Activated CD4-positive, alpha-beta T cell treated with anti-CD3 and anti-CD28 coated beads, Interleukin-2, Interleukin-6, amounts not matched to agents 100 ng/mL and 50 ng/mL, durations not matched to agents 16 hours and 8 hours (primary cell): ENCODE measurements at regions not wholly inside any gene's neighbourhood (a gene's known extent, or its start where the extent isn't known, plus 50 kb on each side); places are given as distances from the start of the nearest gene placed in this dataset.
"Not testable (repeated sequence)": the region's sequence is repeated elsewhere in the genome, so short reads cannot be mapped to it uniquely, and the experiment has no call there.

ENCODE experiments used
- DNase-seq: peaks from one replicate; pipeline ENCODE4 v3.0.0-alpha.2; 2020

- no peak for DNase-seq
Measured at GRCh38 chr6:74256781-74257180, 560.8 kb downstream of the CD109 start.

GRCh38 chr6:74256381-74256780 lies 560.4 kb downstream of the CD109 start:
- DNase-seq: no peak

DNA sequence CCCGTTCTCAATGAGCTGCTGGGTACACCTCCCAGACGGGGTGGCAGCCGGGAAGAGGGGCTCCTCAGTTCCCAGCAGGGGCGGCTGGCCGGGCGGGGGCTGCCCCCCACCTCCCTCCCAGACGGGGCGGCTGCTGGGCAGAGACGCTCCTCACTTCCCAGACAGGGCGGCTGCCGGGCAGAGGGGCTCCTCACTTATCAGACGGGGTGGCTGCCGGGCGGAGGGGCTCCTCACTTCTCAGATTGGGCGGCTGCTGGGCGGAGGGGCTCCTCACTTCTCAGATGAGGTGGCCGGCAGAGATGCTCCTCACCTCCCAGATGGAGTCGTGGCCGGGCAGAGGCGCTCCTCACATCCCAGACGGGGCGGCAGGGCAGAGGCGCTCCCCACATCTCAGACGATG lies 559.0 kb downstream of the CD109 start:
- not testable (repeated sequence) for DNase-seq

- DNase-seq: not testable (repeated sequence)
Measured at GRCh38 chr6:74254147-74254546, 558.1 kb downstream of the CD109 start.

- DNase-seq: no peak
Measured at GRCh38 chr6:74253261-74253660, 557.3 kb downstream of the CD109 start.

DNA sequence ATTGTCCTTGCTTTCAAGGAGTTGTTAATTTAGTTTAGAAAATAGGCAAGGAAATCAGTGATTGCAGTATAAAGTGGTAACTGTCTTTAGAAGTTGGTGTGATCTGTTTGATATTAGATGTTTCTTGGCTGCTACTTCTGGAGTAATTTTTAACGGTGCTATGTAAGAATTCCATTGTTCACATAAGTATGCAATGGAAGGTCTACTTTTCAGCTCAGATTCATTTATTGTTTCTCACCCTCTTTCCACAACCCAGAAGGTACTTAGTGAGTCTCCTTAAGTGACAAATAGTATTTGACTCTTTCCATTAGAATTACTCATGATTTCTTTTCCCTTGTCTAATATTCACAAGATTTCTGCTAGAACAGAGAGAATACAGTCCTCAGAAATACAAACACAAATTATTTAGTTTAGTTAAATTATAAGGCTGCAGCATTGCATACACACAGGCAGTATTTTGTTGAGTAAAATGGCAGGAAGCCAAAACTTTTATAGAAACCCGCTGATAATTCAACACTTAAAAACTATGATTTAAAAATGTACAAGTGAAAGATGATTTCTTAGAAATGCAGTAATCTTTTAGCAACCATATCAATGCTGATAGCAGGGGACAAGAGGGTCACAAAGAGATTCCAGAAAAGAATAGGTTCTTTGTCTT lies 554.3 kb downstream of the CD109 start:
- DNase-seq: no peak

GRCh38 chr6:74249658-74250057 lies 553.7 kb downstream of the CD109 start:
- DNase-seq: no peak

DNA sequence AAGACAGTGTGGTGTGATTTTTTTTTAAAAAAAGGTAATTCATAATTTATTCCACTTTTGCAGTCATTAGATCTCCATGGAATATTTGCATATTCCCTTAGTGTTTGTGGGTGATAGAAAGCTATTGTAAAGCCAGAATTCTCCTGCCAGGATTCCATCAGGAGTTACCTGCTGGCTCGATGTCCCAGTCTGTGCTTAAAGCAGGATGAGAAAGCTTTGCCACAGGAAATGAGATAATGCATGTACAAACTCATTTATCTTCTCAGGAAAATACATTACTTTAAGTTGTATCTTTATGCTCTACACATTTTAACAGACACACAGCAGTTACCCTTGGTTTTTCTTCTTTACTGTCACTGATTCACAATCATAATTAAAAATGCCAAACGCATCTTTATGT lies 553.0 kb downstream of the CD109 start:
- no peak for DNase-seq

DNA sequence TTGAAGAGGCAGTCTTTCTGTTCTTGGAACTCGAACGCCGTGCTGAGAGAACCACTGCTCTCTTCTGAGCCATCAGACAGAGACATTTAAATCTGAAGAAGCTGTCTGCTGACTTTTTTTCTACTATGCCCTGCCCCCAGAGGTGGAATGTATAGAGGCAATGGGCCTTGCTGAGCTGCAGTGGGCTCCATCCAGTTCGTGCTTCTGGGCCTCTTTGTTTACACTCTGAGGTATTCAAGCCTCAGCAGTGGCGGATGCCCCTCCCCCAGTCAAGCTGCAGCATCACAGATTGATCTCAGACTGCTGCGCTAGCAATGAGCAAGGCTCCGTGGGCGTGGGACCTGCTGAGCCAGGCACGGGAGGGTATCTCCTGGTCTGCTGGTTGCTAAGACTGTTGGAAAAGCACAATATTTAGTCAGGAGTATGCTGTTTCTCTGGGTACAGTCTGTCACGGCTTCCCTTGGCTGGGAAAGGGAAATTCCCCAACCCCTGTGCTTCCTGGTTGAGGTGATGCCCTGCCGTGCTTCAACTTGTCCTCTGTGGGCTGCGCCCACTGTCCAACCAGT lies 526.8 kb downstream of the CD109 start:
- DNase-seq: no peak

DNA sequence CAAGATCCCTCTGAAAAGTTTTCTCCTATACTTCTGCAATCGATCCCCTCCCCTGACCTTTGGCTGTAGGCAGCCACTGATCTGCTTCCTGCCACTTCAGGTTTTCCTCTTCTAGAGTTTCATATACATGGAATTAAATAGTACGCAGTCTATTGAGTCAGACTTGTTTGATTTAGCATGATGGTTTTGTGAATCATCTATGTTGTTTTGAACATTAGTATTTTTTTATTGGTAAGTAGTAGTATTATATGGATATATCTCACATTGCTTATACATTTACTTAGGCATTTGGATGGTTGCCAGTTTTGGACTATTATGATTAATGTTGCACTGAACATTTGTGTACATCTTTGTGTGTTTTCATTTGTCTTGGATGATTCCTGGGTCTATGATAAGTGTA lies 518.0 kb downstream of the CD109 start:
- no peak for DNase-seq

DNA sequence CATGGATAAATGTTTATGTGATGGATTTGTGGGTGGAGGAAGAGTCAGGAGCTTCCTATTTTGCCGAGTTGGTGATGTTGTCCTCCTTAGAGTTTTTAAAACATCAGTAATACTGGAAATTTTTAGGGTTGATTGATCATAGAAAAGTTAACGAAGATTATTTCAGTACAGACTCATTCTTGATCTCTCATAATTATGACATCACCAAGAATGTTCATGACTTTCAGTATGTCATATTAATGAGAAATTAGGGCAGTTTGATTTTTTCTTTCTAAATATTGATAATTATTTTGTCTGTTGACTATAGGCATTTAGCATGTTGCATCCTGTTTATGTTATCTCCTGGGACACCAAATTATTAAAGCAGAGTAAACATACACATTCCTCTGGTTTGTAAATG lies 512.2 kb downstream of the CD109 start:
- DNase-seq: no peak

GRCh38 chr6:74199215-74199915 lies 503.4 kb downstream of the CD109 start:
- DNase-seq: no peak

DNA sequence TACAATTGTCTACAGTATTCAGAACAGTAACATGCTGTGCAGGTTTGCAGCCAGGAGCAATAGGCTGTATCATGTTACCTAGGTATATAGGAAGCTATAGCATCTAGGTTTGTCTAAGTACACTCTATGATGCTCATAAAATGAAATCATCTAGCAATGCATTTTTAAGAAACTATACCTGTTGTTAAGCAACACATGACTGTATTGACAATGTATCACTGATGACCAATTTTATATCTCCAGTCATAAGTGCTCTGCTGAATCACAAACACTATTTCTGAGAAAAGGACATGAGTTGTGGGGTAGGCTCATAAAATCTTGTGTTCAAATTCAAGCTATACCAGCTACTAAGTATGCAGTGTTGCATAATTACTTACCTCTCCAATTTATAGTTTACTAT lies 501.3 kb downstream of the CD109 start:
- no peak for DNase-seq

DNA sequence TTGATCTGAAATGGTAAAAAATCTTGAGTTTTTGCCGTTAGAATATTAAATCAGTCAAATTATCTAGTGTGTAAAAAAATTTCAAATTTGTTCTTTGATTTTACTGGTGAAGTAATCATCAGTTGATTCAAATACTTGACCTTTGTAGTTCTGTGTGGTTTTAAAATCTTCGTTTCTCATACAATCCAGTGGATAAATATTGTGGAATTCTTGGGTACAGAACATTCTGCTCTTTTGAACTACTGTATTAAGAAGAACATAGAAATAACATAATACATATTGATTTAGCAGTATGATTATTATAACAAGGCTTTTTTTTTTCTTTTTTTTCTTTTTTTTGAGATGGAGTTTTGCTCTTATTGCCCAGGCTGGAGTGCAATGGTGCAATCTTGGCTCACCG lies 491.8 kb downstream of the CD109 start:
- DNase-seq: no peak

GRCh38 chr6:74182992-74183391 lies 487.0 kb downstream of the CD109 start:
- DNase-seq: no peak

DNA sequence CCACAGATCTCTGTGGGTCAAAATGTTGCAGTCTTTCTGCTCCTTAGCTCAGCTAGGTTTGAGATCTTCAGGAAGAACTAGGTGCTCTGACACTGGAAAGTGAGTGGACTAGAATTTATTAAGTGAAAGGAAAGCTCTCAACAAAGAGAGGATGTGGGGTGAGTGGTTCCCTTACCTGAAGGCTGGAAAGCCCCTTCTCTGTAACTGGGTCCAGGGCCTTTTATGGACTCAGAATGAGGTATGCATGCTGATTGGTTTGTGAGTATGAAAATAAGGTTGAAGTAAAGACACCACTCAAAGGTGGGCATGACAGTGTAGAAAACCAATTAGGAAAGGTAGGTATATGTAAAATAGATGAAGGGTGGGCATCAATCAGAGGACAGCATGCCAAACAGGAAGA lies 485.5 kb downstream of the CD109 start:
- DNase-seq: no peak

DNA sequence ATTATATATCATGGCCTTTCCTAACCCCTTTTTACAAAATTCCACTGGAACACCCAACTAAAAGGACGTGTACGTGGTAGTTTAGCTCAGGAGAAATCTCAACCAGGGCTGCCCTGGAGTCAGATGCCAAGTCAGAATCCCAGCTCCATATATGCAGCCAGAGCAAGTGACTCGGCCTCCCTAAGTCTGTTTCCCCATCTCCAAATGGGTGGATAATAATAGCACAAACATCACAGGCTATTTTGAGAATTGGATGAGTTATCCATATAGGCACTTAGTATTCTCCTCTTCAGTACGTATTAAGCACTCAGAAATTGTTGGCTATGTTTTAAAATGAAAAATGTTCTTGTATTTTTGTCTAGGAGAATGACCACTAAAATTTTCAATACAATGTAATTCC lies 481.5 kb downstream of the CD109 start:
- DNase-seq: no peak

- not testable (repeated sequence) for DNase-seq
Measured at GRCh38 chr6:74170550-74170949, 474.5 kb downstream of the CD109 start.

- DNase-seq: no peak
Measured at GRCh38 chr6:74170118-74170517, 474.1 kb downstream of the CD109 start.

DNA sequence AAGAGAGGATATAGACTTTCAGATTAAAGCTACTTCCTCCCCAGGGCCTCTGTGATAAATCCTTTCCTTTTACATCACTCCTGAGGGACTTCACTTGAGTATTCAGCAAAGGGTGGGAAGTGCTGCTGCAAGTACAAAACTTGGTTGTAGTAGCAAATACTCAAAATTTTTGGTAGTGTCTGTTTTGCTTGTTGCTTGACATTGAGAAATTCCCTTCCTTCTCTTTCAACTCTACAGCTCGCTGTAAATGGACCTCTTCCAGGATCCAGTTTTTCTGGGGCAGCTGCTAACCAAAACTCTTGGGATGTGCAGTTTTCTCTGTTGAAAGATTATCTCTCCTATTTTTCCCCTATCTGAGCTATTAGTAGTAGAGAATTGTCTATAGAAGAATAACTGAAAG lies 472.0 kb downstream of the CD109 start:
- DNase-seq: no peak

DNA sequence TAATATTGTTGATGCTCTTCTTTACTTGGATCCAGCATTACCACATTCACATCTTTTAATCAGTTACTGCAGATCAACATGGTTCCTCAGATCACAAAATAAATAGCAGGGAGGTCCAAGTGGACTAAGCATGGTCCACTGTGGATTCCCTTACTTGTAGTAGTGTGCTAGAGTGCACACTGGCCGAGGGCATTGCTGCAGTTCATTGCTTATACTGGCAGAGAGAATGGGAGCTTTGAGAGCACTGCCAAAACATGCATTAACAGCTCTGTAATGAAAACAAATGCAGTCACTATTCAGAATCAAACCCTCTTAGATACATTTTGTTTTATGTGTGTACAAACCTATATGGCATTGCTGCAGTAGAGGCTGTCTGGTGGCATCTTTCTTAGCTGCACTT lies 471.5 kb downstream of the CD109 start:
- DNase-seq: no peak

DNA sequence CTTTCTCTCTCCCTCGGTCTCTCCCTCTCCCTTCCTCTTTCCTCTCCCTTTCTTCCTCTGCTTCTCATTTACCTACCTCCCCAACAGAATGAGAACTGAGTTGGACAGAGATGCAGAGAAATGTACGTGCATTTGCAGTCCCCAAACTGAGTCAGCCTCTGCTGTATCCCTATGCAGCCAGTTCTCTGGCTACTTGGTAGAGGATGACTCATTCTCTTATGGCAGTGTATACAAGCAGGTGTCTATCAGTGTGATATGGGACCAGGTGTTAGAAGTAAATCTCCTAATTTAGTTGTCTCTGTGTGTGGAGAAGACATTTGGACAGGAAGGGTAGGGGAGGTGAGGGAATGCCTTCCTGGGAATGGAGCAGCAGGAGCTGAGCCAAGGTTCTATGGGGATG lies 470.8 kb downstream of the CD109 start:
- no peak for DNase-seq

DNA sequence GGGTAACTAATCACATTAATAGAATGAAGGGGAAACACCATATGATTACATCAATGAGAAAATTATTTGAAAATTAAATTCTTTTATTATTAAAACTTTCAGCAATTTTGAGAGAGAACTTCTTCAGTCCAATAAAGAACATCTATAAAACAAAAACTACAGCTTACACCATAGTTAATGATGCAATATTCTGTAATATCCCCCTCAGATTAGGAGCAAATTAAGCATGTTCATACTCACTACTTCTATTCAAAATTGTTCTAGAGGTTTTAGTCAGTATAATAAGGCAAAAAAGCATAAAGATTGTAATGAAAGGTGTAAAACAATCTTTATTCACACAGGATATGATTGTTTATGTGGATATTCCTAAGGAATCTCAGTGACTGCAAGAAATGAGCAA lies 465.4 kb downstream of the CD109 start:
- DNase-seq: no peak

- DNase-seq: no peak
Measured at GRCh38 chr6:74152096-74152675, 456.2 kb downstream of the CD109 start.
